ENCODE measurements at regions not wholly inside any gene's neighbourhood (a gene's known extent, or its start where the extent isn't known, plus 50 kb on each side); places are given as distances from the start of the nearest gene placed in this dataset.

GRCh38 chr13:83958531-83958930 lies 76.3 kb upstream of the SLITRK1 start:
- no peak overlapping the region for H2AFZ ChIP-seq (replicated peaks; ENCODE audit: low read length, poor library complexity)
- no peak overlapping the region for H2AK9ac ChIP-seq (replicated peaks; ENCODE audit: low read depth, low read length, poor library complexity)
- H3K79me1 ChIP-seq (ENCODE audit: low read depth in 1 of 2, low read length in 2 of 2): no peaks in the 10 kb centered on the region
- no peak overlapping the region for H4K91ac ChIP-seq (ENCODE audit: insufficient read depth, low read depth, low read length)
- no CpG with 5 or more reads among the region's 1 CpG for WGBS, 2 experiments (ENCODE audit: extremely low coverage in 2 of 2, insufficient read length in 1 of 2)
- no TSS peak for BruUV-seq (replicated peaks)
- no peak overlapping the region for H3K4me2 ChIP-seq (ENCODE audit: low read depth, low read length)
- H3K56ac ChIP-seq (ENCODE audit: extremely low read depth, insufficient read depth, low read length): no peak overlapping the region
- no peak overlapping the region for H2BK15ac ChIP-seq (ENCODE audit: low read depth, low read length)
- no peak for DNase-seq
- no peak overlapping the region for H4K8ac ChIP-seq (ENCODE audit: low read depth in 2 of 2, low read length in 2 of 2)
- peaks cover 3% of the 10 kb centered on the region; the same call in 1 of the 2 replicates for H3K9me3 ChIP-seq (ENCODE audit: control insufficient read depth, insufficient read depth, low read length)
- no peak overlapping the region for H2BK120ac ChIP-seq (ENCODE audit: low read depth, low read length)
- no peaks in the 10 kb centered on the region for H3K27me3 ChIP-seq (ENCODE audit: control insufficient read depth, insufficient read depth, low read length)
- dilution Hi-C loops (cut with HindIII; ENCODE audit: low sequenced_read_pairs, unreplicated experiment): no loop called here
- H3K4ac ChIP-seq (ENCODE audit: low read depth, low read length): no peak overlapping the region
- no peak for TF ChIP-seq CHD1 (IDR thresholded peaks at IDR 0.05; ENCODE audit: low read depth, low read length)
- no peak for TF ChIP-seq RCOR1 (IDR thresholded peaks at IDR 0.05; ENCODE audit: insufficient replicate concordance, low read length)
- TF ChIP-seq NFE2L2 (IDR thresholded peaks at IDR 0.05; ENCODE audit: low read depth, low read length): no peak
- no peak for TF ChIP-seq MXI1 (IDR thresholded peaks at IDR 0.05; ENCODE audit: borderline replicate concordance, low read depth, low read length)
- no peak for TF ChIP-seq SMC3 (IDR thresholded peaks at IDR 0.05; ENCODE audit: low read depth, low read length)
- TF ChIP-seq RFX5 (IDR thresholded peaks at IDR 0.05; ENCODE audit: low read depth, low read length): no peak
- no peak for TF ChIP-seq MAFK (IDR thresholded peaks at IDR 0.05; ENCODE audit: low read depth, low read length)
- TF ChIP-seq, protein P1, sequence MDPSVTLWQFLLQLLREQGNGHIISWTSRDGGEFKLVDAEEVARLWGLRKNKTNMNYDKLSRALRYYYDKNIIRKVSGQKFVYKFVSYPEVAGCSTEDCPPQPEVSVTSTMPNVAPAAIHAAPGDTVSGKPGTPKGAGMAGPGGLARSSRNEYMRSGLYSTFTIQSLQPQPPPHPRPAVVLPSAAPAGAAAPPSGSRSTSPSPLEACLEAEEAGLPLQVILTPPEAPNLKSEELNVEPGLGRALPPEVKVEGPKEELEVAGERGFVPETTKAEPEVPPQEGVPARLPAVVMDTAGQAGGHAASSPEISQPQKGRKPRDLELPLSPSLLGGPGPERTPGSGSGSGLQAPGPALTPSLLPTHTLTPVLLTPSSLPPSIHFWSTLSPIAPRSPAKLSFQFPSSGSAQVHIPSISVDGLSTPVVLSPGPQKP (IDR thresholded peaks at IDR 0.05; ENCODE audit: borderline replicate concordance, low read depth, low read length): no peak
- TF ChIP-seq BHLHE40 (IDR thresholded peaks at IDR 0.05; ENCODE audit: low read depth, low read length): no peak
- no peak for TF ChIP-seq CEBPB (IDR thresholded peaks at IDR 0.05; ENCODE audit: low read depth, low read length)
- no peak for TF ChIP-seq RAD21 (IDR thresholded peaks at IDR 0.05; ENCODE audit: low read length)
- TF ChIP-seq FOS (IDR thresholded peaks at IDR 0.05; ENCODE audit: low read depth, low read length): no peak
- TF ChIP-seq, protein P2, sequence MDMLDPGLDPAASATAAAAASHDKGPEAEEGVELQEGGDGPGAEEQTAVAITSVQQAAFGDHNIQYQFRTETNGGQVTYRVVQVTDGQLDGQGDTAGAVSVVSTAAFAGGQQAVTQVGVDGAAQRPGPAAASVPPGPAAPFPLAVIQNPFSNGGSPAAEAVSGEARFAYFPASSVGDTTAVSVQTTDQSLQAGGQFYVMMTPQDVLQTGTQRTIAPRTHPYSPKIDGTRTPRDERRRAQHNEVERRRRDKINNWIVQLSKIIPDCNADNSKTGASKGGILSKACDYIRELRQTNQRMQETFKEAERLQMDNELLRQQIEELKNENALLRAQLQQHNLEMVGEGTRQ (IDR thresholded peaks at IDR 0.05; ENCODE audit: low read depth, low read length): no peak
- no peaks in the 10 kb centered on the region for H3K4me1 ChIP-seq (ENCODE audit: control insufficient read depth, insufficient read depth, low read length)
- no peak overlapping the region for H3K4me3 ChIP-seq (ENCODE audit: insufficient read depth, low read depth, low read length)
- no peak for ATAC-seq (ENCODE audit: low read depth)
- no peaks in the 10 kb centered on the region for H3K9me1 ChIP-seq (ENCODE audit: insufficient read depth, low read length)
- no peak overlapping the region for H3K27ac ChIP-seq (ENCODE audit: insufficient read depth, low read length)
- H2BK5ac ChIP-seq (ENCODE audit: low read depth, low read length, poor library complexity, severe bottlenecking): no peak overlapping the region
- H3K18ac ChIP-seq (ENCODE audit: low read depth, low read length): no peak overlapping the region
- no peak overlapping the region for H2BK20ac ChIP-seq (ENCODE audit: low read depth, low read length)
- intact Hi-C loops (cut with micrococcal nuclease): no loop called here
- no peaks in the 10 kb centered on the region for H3K36me3 ChIP-seq (ENCODE audit: control insufficient read depth, insufficient read depth, low read length)
- no peak overlapping the region for H3K23ac ChIP-seq (ENCODE audit: low read depth, low read length)
- CTCF ChIA-PET: no interaction called here
- in situ Hi-C loops (cut with MboI; ENCODE audit: low sequenced_read_pairs): no loop called here
- H4K20me1 ChIP-seq (ENCODE audit: insufficient read depth, low read length): no peaks in the 10 kb centered on the region
- no peak overlapping the region for H3K14ac ChIP-seq (replicated peaks; ENCODE audit: low read depth, low read length)
- no peak overlapping the region for H2AK5ac ChIP-seq (ENCODE audit: low read depth, low read length)
- POLR2A ChIA-PET (ENCODE audit: unreplicated experiment): no interaction called here
- H3K9ac ChIP-seq (ENCODE audit: low read depth, low read length): no peak overlapping the region
- no peak overlapping the region for H4K5ac ChIP-seq (ENCODE audit: low read depth, low read length)

Data from IMR-90 (cell line).